PC-3 (cell line): ENCODE measurements at regions not wholly inside any gene's neighbourhood (a gene's known extent, or its start where the extent isn't known, plus 50 kb on each side); places are given as distances from the start of the nearest gene placed in this dataset.

Experiments used
- ATAC-seq: fragments of 200-7000 bp; cut with Tn5 transposase; 2 replicates; pipeline ENCODE4 v1.9.1; 2020; ENCODE audit warnings: mild to moderate bottlenecking, moderate library complexity
- BruUV-seq: library from RNA; stranded (reverse); fragments of 400-500 nt; replicated peaks from 2 replicates; lab custom pipeline; 2021; lab: Mats Ljungman, UMichigan
- CTCF ChIA-PET: fragments of 300-600 bp; sonication (Branson Sonifier 250); formaldehyde crosslinking; loops from one replicate; lab custom pipeline; 2022; ENCODE audit warnings: antibody characterized with exemption; lab: Charles Lee
- POLR2A ChIA-PET: fragments of 300-600 bp; sonication (Branson Sonifier 250); formaldehyde crosslinking; loops from one replicate; lab custom pipeline; 2022; ENCODE audit warnings: antibody characterized with exemption; ENCODE audit not compliant: unreplicated experiment; lab: Charles Lee
- DNase-seq: peaks from one replicate; pipeline ENCODE4 v3.0.0-alpha.2; 2015
- H2AFZ ChIP-seq: fragments of 300-600 bp; sonication (generic); 2 replicates; pipeline ENCODE4 v1.6.0; 2016; ENCODE audit warnings: antibody characterized with exemption, low read length
- H3F3A ChIP-seq: fragments of 300-600 bp; sonication (generic); one replicate; pipeline ENCODE4 v1.6.0; 2017; ENCODE audit warnings: antibody characterized with exemption, low read length, control low read depth, mild to moderate bottlenecking; ENCODE audit not compliant: unreplicated experiment
- H3K27ac ChIP-seq: fragments of 300-600 bp; sonication (generic); 2 replicates; pipeline ENCODE4 v1.5.1; 2016; ENCODE audit warnings: mild to moderate bottlenecking, low read length
- H3K27me3 ChIP-seq: fragments of 300-600 bp; sonication (generic); 2 replicates; pipeline ENCODE4 v1.6.1; 2016; ENCODE audit warnings: low read length, mixed read lengths
- H3K36me3 ChIP-seq: fragments of 300-600 bp; sonication (generic); 2 replicates; pipeline ENCODE4 v1.6.1; 2016; ENCODE audit warnings: low read depth, mixed run types, low read length, mixed read lengths
- H3K4me1 ChIP-seq: fragments of 300-600 bp; sonication (generic); 2 replicates; pipeline ENCODE4 v1.5.1; 2016; ENCODE audit warnings: low read length; ENCODE audit not compliant: insufficient read depth
- H3K4me2 ChIP-seq: fragments of 300-600 bp; sonication (generic); 2 replicates; pipeline ENCODE4 v1.6.0; 2016; ENCODE audit warnings: low read length
- H3K4me3 ChIP-seq: fragments of 300-600 bp; sonication (generic); 2 replicates; pipeline ENCODE4 v1.5.1; 2016; ENCODE audit warnings: mild to moderate bottlenecking, low read length, mixed read lengths
- H3K79me2 ChIP-seq: fragments of 300-600 bp; sonication (generic); 2 replicates; pipeline ENCODE4 v1.6.1; 2017; ENCODE audit warnings: low read length, mixed read lengths
- H3K9ac ChIP-seq: fragments of 300-600 bp; sonication (generic); 2 replicates; pipeline ENCODE4 v1.6.0; 2016; ENCODE audit warnings: mild to moderate bottlenecking, low read length
- H3K9me2 ChIP-seq: fragments of 300-600 bp; sonication (generic); replicated peaks from 2 replicates; pipeline ENCODE4 v1.6.1; 2016; ENCODE audit warnings: mixed run types, low read length, mixed read lengths
- H3K9me3 ChIP-seq: fragments of 300-600 bp; sonication (generic); 2 replicates; pipeline ENCODE4 v1.6.1; 2016; ENCODE audit warnings: low read length, mixed read lengths
- H4K20me1 ChIP-seq: fragments of 300-600 bp; sonication (generic); 2 replicates; pipeline ENCODE4 v1.6.1; 2016; ENCODE audit warnings: low read length, mixed read lengths
- EZH2 ChIP-seq: fragments of 300-600 bp; sonication (generic); IDR thresholded peaks from one replicate; pipeline ENCODE4 v1.6.1; 2017; ENCODE audit warnings: antibody characterized with exemption, mild to moderate bottlenecking, low read length; ENCODE audit not compliant: unreplicated experiment
- EZH2phosphoT487 ChIP-seq: fragments of 300-600 bp; sonication (generic); IDR thresholded peaks from 2 replicates; pipeline ENCODE4 v1.6.1; 2018; ENCODE audit warnings: mild to moderate bottlenecking, antibody characterized with exemption, low read length, borderline replicate concordance
- intact Hi-C: fragments of 100-400 bp; cut with micrococcal nuclease; formaldehyde crosslinking; loops from 2 replicates; pipeline ENCODE4 v1.9.0; 2023
- TF ChIP-seq, protein P1 (sequence below): fragments of 300-600 bp; sonication (generic); conservative IDR thresholded peaks from 2 replicates; pipeline ENCODE4 v1.5.1; 2017; ENCODE audit warnings: antibody characterized with exemption, low read depth, mild to moderate bottlenecking, low read length

DNA sequence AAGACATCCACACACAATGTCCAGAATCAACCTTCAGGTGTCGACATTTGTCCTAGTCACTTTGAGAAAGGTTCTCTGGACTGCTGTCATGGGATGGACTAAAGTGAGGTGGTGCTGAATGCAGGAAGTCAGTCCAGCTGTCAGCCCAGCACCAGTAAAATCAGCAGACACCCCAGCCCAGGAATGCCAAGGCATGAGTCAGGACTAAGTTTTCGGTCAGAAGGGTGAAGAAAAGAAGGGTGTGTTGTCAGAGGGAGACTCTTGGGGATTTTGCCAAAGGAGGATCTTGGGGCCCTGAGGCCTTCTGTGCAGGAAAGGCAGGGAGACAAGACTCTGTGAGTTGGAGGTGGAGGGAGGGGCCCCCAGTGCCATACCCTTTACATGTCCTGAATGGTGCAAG lies 69.0 kb upstream of the XPA start:
- BruUV-seq, result no TSS peak
- H3K4me1 ChIP-seq, result no peaks in the 10 kb centered on the region

DNA sequence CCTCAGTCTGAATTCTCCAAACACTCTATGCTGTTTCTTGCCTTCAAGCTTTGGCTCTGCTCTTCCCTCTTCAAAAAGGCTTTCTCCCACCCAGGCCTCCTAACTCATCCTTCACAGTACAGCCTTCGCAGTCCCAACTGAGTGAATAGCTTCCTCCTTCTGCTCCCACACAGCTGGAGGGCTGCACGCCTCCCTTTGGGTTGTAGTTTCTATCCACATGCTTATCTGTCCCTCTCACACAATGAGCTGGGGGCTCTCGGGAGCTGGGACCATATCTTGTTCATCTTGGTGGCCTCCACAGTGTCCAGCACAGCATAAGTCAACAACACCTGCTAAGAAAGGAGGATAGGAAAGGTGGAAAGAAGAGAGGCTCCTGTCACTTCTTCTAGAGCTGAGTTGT lies 69.5 kb upstream of the XPA start:
- CTCF ChIA-PET, result no interaction called here
- BruUV-seq, result no TSS peak

More for the DNA sequence above, 69.0 kb upstream of the XPA start:
- H3K27me3 ChIP-seq, result no peaks in the 10 kb centered on the region
- DNase-seq, result peak; percentile 31
- intact Hi-C loops, result no loop called here
- H3K4me3 ChIP-seq, result no peak overlapping the region
- ChIA-PET POLR2A (no interaction called here), CTCF (no interaction called here)
- no peaks in the 10 kb centered on the region for H3F3A ChIP-seq
- no peak overlapping the region for H3K4me2 ChIP-seq
- H3K9me2 ChIP-seq, result no peaks in the 10 kb centered on the region
- no peaks in the 10 kb centered on the region for H3K36me3 ChIP-seq
- ATAC-seq, result peak; percentile 31; the same call in 1 of the 2 replicates
- H3K9me3 ChIP-seq, result no peaks in the 10 kb centered on the region
- TF ChIP-seq EZH2phosphoT487 (no peak), EZH2 (no peak)
- TF ChIP-seq, protein P1, sequence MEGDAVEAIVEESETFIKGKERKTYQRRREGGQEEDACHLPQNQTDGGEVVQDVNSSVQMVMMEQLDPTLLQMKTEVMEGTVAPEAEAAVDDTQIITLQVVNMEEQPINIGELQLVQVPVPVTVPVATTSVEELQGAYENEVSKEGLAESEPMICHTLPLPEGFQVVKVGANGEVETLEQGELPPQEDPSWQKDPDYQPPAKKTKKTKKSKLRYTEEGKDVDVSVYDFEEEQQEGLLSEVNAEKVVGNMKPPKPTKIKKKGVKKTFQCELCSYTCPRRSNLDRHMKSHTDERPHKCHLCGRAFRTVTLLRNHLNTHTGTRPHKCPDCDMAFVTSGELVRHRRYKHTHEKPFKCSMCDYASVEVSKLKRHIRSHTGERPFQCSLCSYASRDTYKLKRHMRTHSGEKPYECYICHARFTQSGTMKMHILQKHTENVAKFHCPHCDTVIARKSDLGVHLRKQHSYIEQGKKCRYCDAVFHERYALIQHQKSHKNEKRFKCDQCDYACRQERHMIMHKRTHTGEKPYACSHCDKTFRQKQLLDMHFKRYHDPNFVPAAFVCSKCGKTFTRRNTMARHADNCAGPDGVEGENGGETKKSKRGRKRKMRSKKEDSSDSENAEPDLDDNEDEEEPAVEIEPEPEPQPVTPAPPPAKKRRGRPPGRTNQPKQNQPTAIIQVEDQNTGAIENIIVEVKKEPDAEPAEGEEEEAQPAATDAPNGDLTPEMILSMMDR, result no peak
- H3K79me2 ChIP-seq, result no peaks in the 10 kb centered on the region
- H3K9ac ChIP-seq, result no peak overlapping the region
- H4K20me1 ChIP-seq, result no peaks in the 10 kb centered on the region
- no peak overlapping the region for H3K27ac ChIP-seq
- no peak overlapping the region for H2AFZ ChIP-seq

DNA sequence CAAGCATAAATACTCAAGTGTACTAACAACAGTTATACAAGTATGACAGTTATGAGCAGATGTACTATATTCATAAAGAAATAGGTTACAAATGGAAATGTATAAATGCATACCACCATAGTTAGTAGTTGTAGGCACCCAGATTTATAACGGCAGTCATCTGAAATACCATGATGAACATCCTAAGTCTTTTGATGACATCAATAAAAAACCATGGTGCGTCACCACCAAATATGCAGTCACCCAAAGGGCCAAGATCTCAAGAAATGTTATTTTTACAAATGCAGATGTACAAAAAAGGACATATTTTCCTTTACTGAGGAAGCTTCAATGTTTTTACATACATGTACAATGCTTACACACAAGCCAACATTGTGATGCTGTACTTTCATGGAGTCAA lies 70.8 kb upstream of the XPA start:
- H3K9me3 ChIP-seq, result no peaks in the 10 kb centered on the region
- H3K4me1 ChIP-seq, result peaks cover under 1% of the 10 kb centered on the region; the same call in 1 of the 2 replicates
- H3K79me2 ChIP-seq, result no peaks in the 10 kb centered on the region
- H2AFZ ChIP-seq, result no peak overlapping the region
- no peak overlapping the region for H3K4me2 ChIP-seq
- H3K36me3 ChIP-seq, result no peaks in the 10 kb centered on the region
- TF ChIP-seq EZH2phosphoT487 (no peak), EZH2 (no peak)
- TF ChIP-seq, protein P1, result no peak
- BruUV-seq, result no TSS peak
- intact Hi-C loops, result no loop called here
- no peaks in the 10 kb centered on the region for H4K20me1 ChIP-seq
- ChIA-PET CTCF (no interaction called here), POLR2A (no interaction called here)
- H3K4me3 ChIP-seq, result no peak overlapping the region
- no peak for DNase-seq
- no peaks in the 10 kb centered on the region for H3K9me2 ChIP-seq
- H3K27ac ChIP-seq, result no peak overlapping the region
- no peak overlapping the region for H3K9ac ChIP-seq
- H3K27me3 ChIP-seq, result no peaks in the 10 kb centered on the region
- H3F3A ChIP-seq, result no peaks in the 10 kb centered on the region
- no peak for ATAC-seq

More for the DNA sequence above, 69.5 kb upstream of the XPA start:
- ATAC-seq (no peak), DNase-seq (no peak)
- no peaks in the 10 kb centered on the region for H3K36me3 ChIP-seq
- H3K9me2 ChIP-seq, result no peaks in the 10 kb centered on the region
- H3K9ac ChIP-seq, result no peak overlapping the region
- no peak overlapping the region for H3K4me2 ChIP-seq
- no peaks in the 10 kb centered on the region for H3K9me3 ChIP-seq
- TF ChIP-seq, protein P1, result no peak
- TF ChIP-seq EZH2phosphoT487, result no peak
- no peak for TF ChIP-seq EZH2
- H3K4me1 ChIP-seq, result no peaks in the 10 kb centered on the region
- no peaks in the 10 kb centered on the region for H4K20me1 ChIP-seq
- H3K4me3 ChIP-seq, result no peak overlapping the region
- H2AFZ ChIP-seq, result no peak overlapping the region
- H3K79me2 ChIP-seq, result no peaks in the 10 kb centered on the region
- no peaks in the 10 kb centered on the region for H3F3A ChIP-seq
- intact Hi-C loops, result no loop called here
- POLR2A ChIA-PET, result no interaction called here
- no peak overlapping the region for H3K27ac ChIP-seq
- H3K27me3 ChIP-seq, result no peaks in the 10 kb centered on the region
